ENCODE measurements at regions not wholly inside any gene's neighbourhood (a gene's known extent, or its start where the extent isn't known, plus 50 kb on each side); places are given as distances from the start of the nearest gene placed in this dataset.

GRCh38 chr10:28796606-28797512 lies 119.5 kb downstream of the BAMBI start (continued):
- TF ChIP-seq ZNF37A (tag by site-specific recombination; IDR thresholded peaks at IDR 0.05) (no peak), PRDM6 (tag by site-specific recombination; IDR thresholded peaks at IDR 0.05) (0 out of 2 replicates have a peak, but pooled peaks have one; percentile 7), ZBTB1 (tag by site-specific recombination; IDR thresholded peaks at IDR 0.05) (no peak), ZNF18 (tag by site-specific recombination; IDR thresholded peaks at IDR 0.05) (no peak), ZNF521 (tag by site-specific recombination; IDR thresholded peaks at IDR 0.05) (no peak), ZNF76 (tag by site-specific recombination; IDR thresholded peaks at IDR 0.05; ENCODE audit: borderline replicate concordance, low read depth) (no peak), KLF8 (tag by site-specific recombination; IDR thresholded peaks at IDR 0.05) (0 out of 2 replicates have a peak, but pooled peaks have one; percentile 23), ZNF670 (tag by site-specific recombination; IDR thresholded peaks at IDR 0.05; ENCODE audit: low read depth) (no peak), ZFHX2 (tag by site-specific recombination; conservative IDR thresholded peaks at IDR 0.05) (peak; percentile 95), BCL11A (tag by site-specific recombination; IDR thresholded peaks at IDR 0.05; ENCODE audit: low read depth) (no peak), ZNF398 (tag by site-specific recombination; IDR thresholded peaks at IDR 0.05) (no peak), KLF1 (tag by site-specific recombination; IDR thresholded peaks at IDR 0.05) (0 out of 2 replicates have a peak, but pooled peaks have one; percentile 11), ZNF19 (tag by site-specific recombination; IDR thresholded peaks at IDR 0.05; ENCODE audit: low read depth) (no peak), ZBTB17 (tag by site-specific recombination; IDR thresholded peaks at IDR 0.05) (no peak), MEIS1 (CRISPR knock-in tag; IDR thresholded peaks at IDR 0.05; ENCODE audit: borderline replicate concordance) (no peak), ZNF121 (tag by site-specific recombination; IDR thresholded peaks at IDR 0.05) (no peak), ZNF747 (tag by site-specific recombination; IDR thresholded peaks at IDR 0.05) (no peak), ZNF629 (tag by site-specific recombination; IDR thresholded peaks at IDR 0.05) (peak; percentile 49; the same call in 1 of the 2 replicates), GLIS2 (tag by site-specific recombination; IDR thresholded peaks at IDR 0.05) (no peak), REST (tag by site-specific recombination; IDR thresholded peaks at IDR 0.05) (no peak), ZBTB49 (tag by site-specific recombination; IDR thresholded peaks at IDR 0.05; ENCODE audit: low read depth) (no peak), ZNF311 (tag by site-specific recombination; IDR thresholded peaks at IDR 0.05; ENCODE audit: borderline replicate concordance) (no peak), INSM2 (tag by site-specific recombination; IDR thresholded peaks at IDR 0.05) (no peak)
